ENCODE measurements at regions not wholly inside any gene's neighbourhood (a gene's known extent, or its start where the extent isn't known, plus 50 kb on each side); places are given as distances from the start of the nearest gene placed in this dataset.

GRCh38 chr3:81105206-81105605 is 656.2 kb downstream of the GBE1 start:
- no peaks in the 10 kb centered on the region for H3K9me3 ChIP-seq
- intact Hi-C loops (cut with DNase I), result no loop called here
- H3K4me3 ChIP-seq, result no peak overlapping the region
- no peak for DNase-seq (ENCODE audit: low spot score)
- no peak overlapping the region for H3K27ac ChIP-seq
- TF ChIP-seq POLR2A (IDR thresholded peaks at IDR 0.05) (no peak), CTCF (IDR thresholded peaks at IDR 0.05) (no peak), POLR2AphosphoS5 (IDR thresholded peaks at IDR 0.05) (no peak)
- no peaks in the 10 kb centered on the region for H3K27me3 ChIP-seq (replicated peaks; ENCODE audit: insufficient read depth)
- whole genome bisulfite sequencing, result 79% methylated on average over 2 of the region's 2 CpGs
- no peaks in the 10 kb centered on the region for H3K36me3 ChIP-seq
- no peaks in the 10 kb centered on the region for H3K4me1 ChIP-seq (replicated peaks)

DNA sequence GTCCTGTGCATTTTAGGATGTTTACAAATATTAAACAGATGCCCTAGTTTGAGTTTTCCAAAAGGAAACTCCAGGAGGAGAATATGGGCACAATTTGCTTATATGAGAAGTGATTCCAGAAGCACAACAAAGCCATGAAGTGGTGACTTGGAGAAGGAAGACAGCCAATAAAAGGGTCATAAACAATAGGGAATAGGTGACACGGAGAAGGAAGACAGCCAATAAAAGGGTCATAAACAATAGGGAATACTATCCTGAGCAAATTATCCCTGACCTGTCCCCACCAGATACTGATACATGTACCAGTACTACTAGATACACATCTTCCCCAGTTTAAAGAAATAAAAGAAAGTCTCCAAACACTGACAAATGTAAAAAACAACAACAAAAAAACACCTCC is 663.6 kb downstream of the GBE1 start:
- WGBS, result 4% methylated on average over 1 of the region's 1 CpG
- H3K9me3 ChIP-seq, result no peaks in the 10 kb centered on the region
- H3K36me3 ChIP-seq, result no peaks in the 10 kb centered on the region
- no peak overlapping the region for H3K4me3 ChIP-seq
- no peaks in the 10 kb centered on the region for H3K4me1 ChIP-seq (replicated peaks)
- no peak for TF ChIP-seq POLR2A (IDR thresholded peaks at IDR 0.05)
- no peak for TF ChIP-seq POLR2AphosphoS5 (IDR thresholded peaks at IDR 0.05)
- no peak for TF ChIP-seq CTCF (IDR thresholded peaks at IDR 0.05)
- no peak for DNase-seq (ENCODE audit: low spot score)
- no peaks in the 10 kb centered on the region for H3K27me3 ChIP-seq (replicated peaks; ENCODE audit: insufficient read depth)
- H3K27ac ChIP-seq, result no peak overlapping the region
- intact Hi-C loops (cut with DNase I), result no loop called here

GRCh38 chr3:81095956-81096355 is 665.5 kb downstream of the GBE1 start:
- 35% methylated on average over 5 of the region's 5 CpGs for WGBS
- intact Hi-C loops (cut with DNase I), result no loop called here
- Histone ChIP-seq H3K27me3 (replicated peaks; ENCODE audit: insufficient read depth) (no peaks in the 10 kb centered on the region), H3K4me1 (replicated peaks) (no peaks in the 10 kb centered on the region), H3K4me3 (no peak overlapping the region), H3K36me3 (no peaks in the 10 kb centered on the region), H3K27ac (no peak overlapping the region), H3K9me3 (no peaks in the 10 kb centered on the region)
- DNase-seq (ENCODE audit: low spot score), result no peak
- TF ChIP-seq CTCF (IDR thresholded peaks at IDR 0.05), result no peak

DNA sequence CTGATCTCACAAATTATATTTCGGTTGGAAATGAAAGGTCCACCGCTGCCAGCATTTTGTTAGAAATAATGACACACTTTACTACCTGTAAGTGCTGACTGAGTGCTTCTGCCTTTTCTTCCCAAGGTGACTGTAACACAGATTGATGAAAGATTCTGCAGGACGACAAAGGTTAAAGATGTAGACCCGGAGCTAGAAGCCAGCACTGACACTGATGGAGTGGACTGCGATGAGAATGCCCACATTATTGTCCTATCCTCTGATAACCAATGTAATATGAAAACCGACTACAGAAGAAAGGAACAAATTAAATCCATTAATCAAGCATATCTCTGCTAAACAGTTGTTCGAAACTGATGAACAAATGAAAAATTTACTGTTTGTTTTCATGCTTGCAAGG is 666.5 kb downstream of the GBE1 start:
- no peak for DNase-seq (ENCODE audit: low spot score)

More for the DNA sequence above, 666.5 kb downstream of the GBE1 start:
- Histone ChIP-seq H3K27ac (no peak overlapping the region), H3K36me3 (no peaks in the 10 kb centered on the region), H3K4me1 (replicated peaks) (no peaks in the 10 kb centered on the region), H3K4me3 (no peak overlapping the region), H3K9me3 (no peaks in the 10 kb centered on the region), H3K27me3 (replicated peaks; ENCODE audit: insufficient read depth) (no peaks in the 10 kb centered on the region)
- WGBS, result 86% methylated on average over 7 of the region's 7 CpGs
- no peak for TF ChIP-seq CTCF (IDR thresholded peaks at IDR 0.05)
- TF ChIP-seq POLR2A (IDR thresholded peaks at IDR 0.05), result no peak
- TF ChIP-seq POLR2AphosphoS5 (IDR thresholded peaks at IDR 0.05), result no peak
- intact Hi-C loops (cut with DNase I), result no loop called here

Measured in prostate gland (tissue), 2 donors.